PC-9 (cell line): ENCODE measurements at regions not wholly inside any gene's neighbourhood (a gene's known extent, or its start where the extent isn't known, plus 50 kb on each side); places are given as distances from the start of the nearest gene placed in this dataset.

Source experiments
- CTCF ChIP-seq: fragments of 200-600 bp; sonication (generic); conservative IDR thresholded peaks from 2 replicates; pipeline ENCODE4 v1.6.1; 2017; ENCODE audit warnings: mixed run types, antibody characterized with exemption, mild to moderate bottlenecking, moderate library complexity
- EZH2 ChIP-seq: fragments of 200-600 bp; sonication (generic); IDR thresholded peaks from 2 replicates; pipeline ENCODE4 v1.8.0; 2017; ENCODE audit warnings: antibody characterized with exemption, low read depth

- TF ChIP-seq CTCF = no peak
- no peak for TF ChIP-seq EZH2
These were observed 50.9 kb upstream of the GJA5 start for GRCh38 chr1:147811273-147811672.
